Testis (tissue), 2 donors: ENCODE measurements at regions not wholly inside any gene's neighbourhood (a gene's known extent, or its start where the extent isn't known, plus 50 kb on each side); places are given as distances from the start of the nearest gene placed in this dataset.

Experiments
- CTCF ChIP-seq, 3 experiments: fragments of 450-650 bp in 2 of 3; fragments of 200-600 bp in 1 of 3; sonication (generic) in 1 of 3; IDR thresholded peaks; one replicate each; pipeline ENCODE4 v1.5.1; 2016 to 2019; ENCODE audit warnings: antibody characterized with exemption in 3 of 3, mild to moderate bottlenecking in 2 of 3, moderate library complexity in 1 of 3
- POLR2A ChIP-seq: fragments of 450-650 bp; IDR thresholded peaks from one replicate; pipeline ENCODE4 v1.6.1; 2017; ENCODE audit warnings: antibody characterized with exemption, mild to moderate bottlenecking, moderate library complexity

DNA sequence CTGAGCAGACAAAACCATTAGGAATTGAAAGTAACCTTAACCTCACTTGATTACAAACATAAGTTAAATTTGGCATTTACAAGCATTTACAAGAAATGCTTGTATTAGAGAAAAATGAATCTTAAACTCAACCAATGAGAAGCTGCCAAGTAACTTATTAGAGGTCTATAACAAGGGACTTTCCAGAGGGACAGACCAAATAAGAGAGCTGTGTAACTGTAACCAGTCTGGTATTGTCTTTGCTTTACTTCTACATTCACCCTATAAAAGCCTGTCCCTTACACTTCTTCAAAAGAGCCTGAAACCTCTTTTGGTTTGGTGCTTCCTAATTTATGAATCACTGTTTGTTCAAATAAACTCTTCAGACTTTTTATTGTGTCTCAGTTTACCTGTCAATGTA lies 450.0 kb upstream of the FAR2 start:
- TF ChIP-seq CTCF (IDR thresholded peaks at IDR 0.05) (no peak), POLR2A (no peak)
